ENCODE measurements at regions not wholly inside any gene's neighbourhood (a gene's known extent, or its start where the extent isn't known, plus 50 kb on each side); places are given as distances from the start of the nearest gene placed in this dataset.

DNA sequence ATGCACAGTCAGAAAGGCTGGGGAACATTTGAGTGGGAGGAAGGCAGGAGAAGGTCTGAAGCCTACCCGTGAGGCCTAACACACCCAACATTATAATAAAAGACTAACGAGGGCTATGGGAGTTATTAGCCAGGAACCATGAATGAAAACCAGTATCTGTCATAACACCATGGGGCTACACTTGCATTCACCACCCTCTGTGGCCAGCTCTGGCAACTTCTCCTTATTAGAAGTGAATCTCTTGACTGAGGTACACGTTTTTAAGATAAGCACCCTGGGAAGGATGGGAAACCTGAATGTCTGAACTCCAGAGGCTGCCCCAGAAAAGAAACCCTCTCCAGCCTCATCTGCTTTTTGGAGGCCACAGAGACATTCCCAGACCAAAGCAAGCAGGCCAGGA lies 204.3 kb upstream of the RAB4A start:
- no peaks in the 10 kb centered on the region for H3K27me3 ChIP-seq
- H3K4me1 ChIP-seq, result peaks cover 8% of the 10 kb centered on the region
- TF ChIP-seq, protein P1, sequence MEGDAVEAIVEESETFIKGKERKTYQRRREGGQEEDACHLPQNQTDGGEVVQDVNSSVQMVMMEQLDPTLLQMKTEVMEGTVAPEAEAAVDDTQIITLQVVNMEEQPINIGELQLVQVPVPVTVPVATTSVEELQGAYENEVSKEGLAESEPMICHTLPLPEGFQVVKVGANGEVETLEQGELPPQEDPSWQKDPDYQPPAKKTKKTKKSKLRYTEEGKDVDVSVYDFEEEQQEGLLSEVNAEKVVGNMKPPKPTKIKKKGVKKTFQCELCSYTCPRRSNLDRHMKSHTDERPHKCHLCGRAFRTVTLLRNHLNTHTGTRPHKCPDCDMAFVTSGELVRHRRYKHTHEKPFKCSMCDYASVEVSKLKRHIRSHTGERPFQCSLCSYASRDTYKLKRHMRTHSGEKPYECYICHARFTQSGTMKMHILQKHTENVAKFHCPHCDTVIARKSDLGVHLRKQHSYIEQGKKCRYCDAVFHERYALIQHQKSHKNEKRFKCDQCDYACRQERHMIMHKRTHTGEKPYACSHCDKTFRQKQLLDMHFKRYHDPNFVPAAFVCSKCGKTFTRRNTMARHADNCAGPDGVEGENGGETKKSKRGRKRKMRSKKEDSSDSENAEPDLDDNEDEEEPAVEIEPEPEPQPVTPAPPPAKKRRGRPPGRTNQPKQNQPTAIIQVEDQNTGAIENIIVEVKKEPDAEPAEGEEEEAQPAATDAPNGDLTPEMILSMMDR (IDR thresholded peaks at IDR 0.05; ENCODE audit: low read depth, low read length), result no peak
- H3K4me3 ChIP-seq (ENCODE audit: low read depth, low read length), result no peak overlapping the region
- no peak for DNase-seq
- H3K36me3 ChIP-seq, result no peaks in the 10 kb centered on the region
- H3K9me3 ChIP-seq, result no peaks in the 10 kb centered on the region

DNA sequence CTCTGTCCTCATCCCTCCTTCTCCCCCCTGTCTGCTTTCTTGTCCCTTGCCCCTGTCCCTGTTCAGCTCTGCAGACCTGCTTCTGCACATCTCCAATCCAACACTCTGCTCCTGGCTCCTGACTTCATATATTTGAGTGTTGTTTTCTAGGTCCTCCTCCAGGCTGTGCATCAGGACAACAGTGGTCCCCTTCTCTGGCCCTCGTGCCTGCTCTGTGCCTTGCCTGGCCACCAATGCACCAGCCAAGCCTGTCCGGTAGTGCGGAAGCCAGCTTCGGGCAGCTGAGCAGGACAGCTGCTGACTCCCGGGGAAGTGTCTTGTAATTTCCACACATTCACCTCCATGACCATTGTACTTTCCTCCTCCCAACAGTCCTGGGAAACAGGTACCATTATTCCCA lies 203.4 kb upstream of the RAB4A start:
- TF ChIP-seq, protein P1 (IDR thresholded peaks at IDR 0.05; ENCODE audit: low read depth, low read length), result no peak
- Histone ChIP-seq H3K36me3 (no peaks in the 10 kb centered on the region), H3K9me3 (no peaks in the 10 kb centered on the region), H3K4me1 (peaks cover 8% of the 10 kb centered on the region), H3K27me3 (no peaks in the 10 kb centered on the region), H3K4me3 (ENCODE audit: low read depth, low read length) (no peak overlapping the region)
- DNase-seq, result no peak

DNA sequence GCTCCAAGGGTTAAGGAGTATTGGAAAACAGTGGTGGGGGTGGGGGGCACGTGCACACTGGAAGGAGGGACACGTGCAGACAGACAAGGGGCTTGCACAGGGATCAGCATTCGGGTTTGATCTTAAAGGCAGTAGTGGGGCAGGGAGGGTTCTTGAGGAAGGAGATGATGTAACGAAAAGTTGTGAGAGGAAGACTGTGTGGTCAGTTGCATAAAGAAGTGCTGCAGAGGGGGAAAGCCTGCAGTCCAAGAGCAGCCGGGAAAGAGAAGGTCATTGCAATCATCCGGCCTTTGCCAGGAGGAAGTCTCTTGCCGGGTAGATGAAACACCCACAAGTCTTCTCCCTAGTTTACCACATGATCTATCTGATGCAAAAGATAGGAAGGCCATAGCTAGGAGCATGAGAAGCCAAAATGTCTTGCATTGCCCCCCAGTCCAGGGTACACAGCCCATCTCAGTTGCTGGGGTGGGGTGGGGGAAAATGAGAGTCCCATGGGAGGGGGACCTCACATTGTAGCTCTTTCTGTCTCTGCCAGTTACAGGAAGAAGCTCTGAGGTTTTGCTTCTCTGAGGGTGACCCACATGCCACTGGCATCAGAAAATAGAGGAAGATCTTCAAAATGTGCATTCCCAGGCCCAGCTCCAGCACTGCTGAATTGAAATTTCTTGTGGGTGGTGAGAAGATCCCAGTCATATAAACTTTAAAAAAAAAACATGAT lies 202.5 kb upstream of the RAB4A start:
- no peak for DNase-seq
- Histone ChIP-seq H3K4me1 (peaks cover 8% of the 10 kb centered on the region), H3K36me3 (no peaks in the 10 kb centered on the region), H3K27me3 (no peaks in the 10 kb centered on the region), H3K9me3 (no peaks in the 10 kb centered on the region), H3K4me3 (ENCODE audit: low read depth, low read length) (no peak overlapping the region)
- TF ChIP-seq, protein P1 (IDR thresholded peaks at IDR 0.05; ENCODE audit: low read depth, low read length), result no peak

DNA sequence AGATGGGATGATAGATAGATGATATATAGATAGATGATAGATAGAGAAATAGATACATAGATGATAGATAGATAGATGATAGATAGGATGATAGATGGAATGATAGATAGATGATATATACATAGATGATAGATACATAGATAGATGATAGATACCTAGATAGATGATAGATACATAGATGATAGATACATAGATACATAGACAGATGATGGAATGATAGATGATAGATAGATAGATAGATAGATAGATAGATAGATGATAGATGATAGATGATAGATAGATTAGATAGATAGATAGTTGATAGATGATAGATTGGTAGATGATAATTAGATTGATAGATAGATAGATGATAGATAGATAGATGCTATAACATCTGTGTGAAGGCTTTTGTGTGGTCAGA lies 201.7 kb upstream of the RAB4A start:
- H3K9me3 ChIP-seq, result no peaks in the 10 kb centered on the region
- H3K36me3 ChIP-seq, result no peaks in the 10 kb centered on the region
- H3K4me1 ChIP-seq, result peaks cover 8% of the 10 kb centered on the region
- TF ChIP-seq, protein P1 (IDR thresholded peaks at IDR 0.05; ENCODE audit: low read depth, low read length), result no peak
- no peak for DNase-seq
- H3K27me3 ChIP-seq, result no peaks in the 10 kb centered on the region
- no peak overlapping the region for H3K4me3 ChIP-seq (ENCODE audit: low read depth, low read length)

DNA sequence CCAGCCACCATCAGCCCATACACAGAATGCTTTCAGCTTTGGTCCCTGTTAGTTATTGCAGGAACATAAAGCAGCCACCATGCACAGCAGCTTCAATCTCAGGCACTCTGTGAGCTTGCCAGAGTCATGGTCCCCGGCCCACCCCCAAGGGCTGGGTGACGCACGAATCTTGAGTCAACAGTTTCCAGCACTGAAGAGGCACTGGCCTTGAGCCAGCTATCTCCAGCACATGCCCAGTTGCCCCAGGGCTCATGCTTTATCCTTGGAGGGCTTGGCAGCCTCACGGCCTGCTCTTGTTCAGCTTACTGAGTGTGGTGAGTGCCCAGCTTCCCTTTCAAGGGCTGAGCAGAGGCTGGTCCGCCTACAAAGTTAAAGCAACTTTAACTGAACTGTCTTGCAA lies 200.7 kb upstream of the RAB4A start:
- Histone ChIP-seq H3K27me3 (no peaks in the 10 kb centered on the region), H3K4me1 (peaks cover 8% of the 10 kb centered on the region), H3K4me3 (ENCODE audit: low read depth, low read length) (no peak overlapping the region), H3K9me3 (no peaks in the 10 kb centered on the region), H3K36me3 (no peaks in the 10 kb centered on the region)
- TF ChIP-seq, protein P1 (IDR thresholded peaks at IDR 0.05; ENCODE audit: low read depth, low read length), result no peak
- peak; percentile 93 for DNase-seq

DNA sequence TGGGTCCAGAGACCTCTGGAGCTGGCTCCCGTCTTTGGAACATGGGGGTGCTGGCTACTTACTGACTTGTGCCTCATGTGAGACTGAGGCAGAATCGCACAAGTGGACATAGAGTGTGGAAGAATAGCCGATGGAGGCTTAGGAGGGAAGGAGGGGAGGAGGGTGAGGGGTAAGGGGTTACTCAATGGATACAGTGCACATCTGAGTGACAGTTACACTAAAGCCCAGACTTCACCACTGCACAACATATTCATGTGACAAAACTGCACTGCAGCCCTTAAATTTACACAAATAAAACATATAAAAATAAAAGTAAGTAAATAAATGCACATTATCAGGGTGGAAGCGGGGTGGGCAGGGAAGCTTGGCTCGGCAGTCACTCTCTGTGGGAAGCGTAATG lies 197.7 kb upstream of the RAB4A start:
- TF ChIP-seq, protein P1 (IDR thresholded peaks at IDR 0.05; ENCODE audit: low read depth, low read length), result no peak
- H3K4me3 ChIP-seq (ENCODE audit: low read depth, low read length), result no peak overlapping the region
- no peaks in the 10 kb centered on the region for H3K36me3 ChIP-seq

More for the DNA sequence above, 197.7 kb upstream of the RAB4A start:
- Histone ChIP-seq H3K4me1 (peaks cover 8% of the 10 kb centered on the region), H3K9me3 (no peaks in the 10 kb centered on the region), H3K27me3 (no peaks in the 10 kb centered on the region)
- no peak for DNase-seq

Data from BE2C (cell line).